ENCODE measurements at regions not wholly inside any gene's neighbourhood (a gene's known extent, or its start where the extent isn't known, plus 50 kb on each side); places are given as distances from the start of the nearest gene placed in this dataset.

GRCh38 chr4:154124539-154125255 is 335.8 kb upstream of the SFRP2 start:
- Histone ChIP-seq H3K27me3 (replicated peaks; ENCODE audit: control insufficient read depth, insufficient read depth, low read length) (no peaks in the 10 kb centered on the region), H3K36me3 (ENCODE audit: control insufficient read depth, insufficient read depth, low read length) (no peaks in the 10 kb centered on the region), H3K4me3 (ENCODE audit: low read depth, low read length) (no peak overlapping the region), H3K4me1 (no peaks in the 10 kb centered on the region), H3K9me3 (no peaks in the 10 kb centered on the region)
- DNase-seq, result no peak
- H3K27ac Mint-ChIP-seq (ENCODE audit: unreplicated experiment), result no peak overlapping the region
- ChIA-PET CTCF (no interaction called here), POLR2A (no interaction called here)
- no peak overlapping the region for H3K4me3 Mint-ChIP-seq (ENCODE audit: unreplicated experiment)
- H3K4me1 Mint-ChIP-seq (ENCODE audit: low read depth, unreplicated experiment), result no peaks in the 10 kb centered on the region
- no peaks in the 10 kb centered on the region for H3K9me3 Mint-ChIP-seq (ENCODE audit: unreplicated experiment)
- no peaks in the 10 kb centered on the region for H3K36me3 Mint-ChIP-seq (ENCODE audit: insufficient read depth, unreplicated experiment)
- peaks cover 15% of the 10 kb centered on the region for H3K27me3 Mint-ChIP-seq (ENCODE audit: insufficient read depth, unreplicated experiment)
- intact Hi-C loops (cut with micrococcal nuclease; ENCODE audit: unreplicated experiment), result no loop called here
- TF ChIP-seq, protein P1, sequence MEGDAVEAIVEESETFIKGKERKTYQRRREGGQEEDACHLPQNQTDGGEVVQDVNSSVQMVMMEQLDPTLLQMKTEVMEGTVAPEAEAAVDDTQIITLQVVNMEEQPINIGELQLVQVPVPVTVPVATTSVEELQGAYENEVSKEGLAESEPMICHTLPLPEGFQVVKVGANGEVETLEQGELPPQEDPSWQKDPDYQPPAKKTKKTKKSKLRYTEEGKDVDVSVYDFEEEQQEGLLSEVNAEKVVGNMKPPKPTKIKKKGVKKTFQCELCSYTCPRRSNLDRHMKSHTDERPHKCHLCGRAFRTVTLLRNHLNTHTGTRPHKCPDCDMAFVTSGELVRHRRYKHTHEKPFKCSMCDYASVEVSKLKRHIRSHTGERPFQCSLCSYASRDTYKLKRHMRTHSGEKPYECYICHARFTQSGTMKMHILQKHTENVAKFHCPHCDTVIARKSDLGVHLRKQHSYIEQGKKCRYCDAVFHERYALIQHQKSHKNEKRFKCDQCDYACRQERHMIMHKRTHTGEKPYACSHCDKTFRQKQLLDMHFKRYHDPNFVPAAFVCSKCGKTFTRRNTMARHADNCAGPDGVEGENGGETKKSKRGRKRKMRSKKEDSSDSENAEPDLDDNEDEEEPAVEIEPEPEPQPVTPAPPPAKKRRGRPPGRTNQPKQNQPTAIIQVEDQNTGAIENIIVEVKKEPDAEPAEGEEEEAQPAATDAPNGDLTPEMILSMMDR (IDR thresholded peaks at IDR 0.05; ENCODE audit: insufficient read depth in 1 of 2, low read depth in 1 of 2, low read length in 1 of 2, severe bottlenecking in 1 of 2, unreplicated experiment in 1 of 2), result no peak
- BruUV-seq (replicated peaks), result no TSS peak

- H3K27ac Mint-ChIP-seq (ENCODE audit: unreplicated experiment), result no peak overlapping the region
- Histone ChIP-seq H3K27me3 (replicated peaks; ENCODE audit: control insufficient read depth, insufficient read depth, low read length) (no peaks in the 10 kb centered on the region), H3K4me1 (no peaks in the 10 kb centered on the region), H3K9me3 (no peaks in the 10 kb centered on the region), H3K4me3 (ENCODE audit: low read depth, low read length) (no peak overlapping the region), H3K36me3 (ENCODE audit: control insufficient read depth, insufficient read depth, low read length) (no peaks in the 10 kb centered on the region)
- no peaks in the 10 kb centered on the region for H3K9me3 Mint-ChIP-seq (ENCODE audit: unreplicated experiment)
- ChIA-PET CTCF (no interaction called here), POLR2A (no interaction called here)
- H3K27me3 Mint-ChIP-seq (ENCODE audit: insufficient read depth, unreplicated experiment), result peaks cover 12% of the 10 kb centered on the region
- no TSS peak for BruUV-seq (replicated peaks)
- TF ChIP-seq, protein P1 (IDR thresholded peaks at IDR 0.05; ENCODE audit: insufficient read depth in 1 of 2, low read depth in 1 of 2, low read length in 1 of 2, severe bottlenecking in 1 of 2, unreplicated experiment in 1 of 2), result no peak
- no peaks in the 10 kb centered on the region for H3K4me1 Mint-ChIP-seq (ENCODE audit: low read depth, unreplicated experiment)
- intact Hi-C loops (cut with micrococcal nuclease; ENCODE audit: unreplicated experiment), result no loop called here
- H3K4me3 Mint-ChIP-seq (ENCODE audit: unreplicated experiment), result no peak overlapping the region
- no peak for DNase-seq
- no peaks in the 10 kb centered on the region for H3K36me3 Mint-ChIP-seq (ENCODE audit: insufficient read depth, unreplicated experiment)
Measured at GRCh38 chr4:154123897-154124296, 335.0 kb upstream of the SFRP2 start.

DNA sequence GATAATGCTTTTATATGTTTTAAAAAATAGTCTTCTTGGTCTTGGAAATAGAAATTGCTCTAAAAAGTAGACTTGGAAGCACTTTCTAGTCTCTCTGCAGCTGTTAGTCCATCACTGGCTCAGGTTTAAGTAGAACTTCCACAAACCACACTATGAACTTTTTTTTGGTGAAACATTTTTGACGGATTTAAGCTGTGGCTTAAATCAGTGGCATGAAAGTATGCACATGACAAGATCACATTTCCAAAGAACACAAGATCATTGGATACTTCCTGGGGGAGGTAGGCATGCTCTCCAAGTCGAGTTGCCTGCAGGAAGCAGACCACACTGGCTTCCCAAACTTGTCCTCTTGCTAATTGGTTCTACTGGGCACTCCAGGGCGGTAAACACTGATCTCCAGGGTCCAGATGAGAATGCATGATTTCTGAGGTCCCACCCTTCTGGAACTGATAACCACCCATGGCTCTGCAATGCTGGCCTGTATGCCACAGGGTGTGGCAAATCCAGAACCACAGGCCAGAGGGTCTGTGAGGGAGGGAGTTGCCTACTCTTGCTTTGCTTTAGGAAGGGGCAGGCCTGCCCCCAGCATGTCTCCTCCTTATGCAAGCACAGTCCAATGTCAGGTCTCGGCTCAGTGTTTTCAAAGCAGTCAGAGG is 331.9 kb upstream of the SFRP2 start:
- no TSS peak for BruUV-seq (replicated peaks)
- no peak overlapping the region for H3K4me3 Mint-ChIP-seq (ENCODE audit: unreplicated experiment)
- intact Hi-C loops (cut with micrococcal nuclease; ENCODE audit: unreplicated experiment), result no loop called here
- H3K4me1 Mint-ChIP-seq (ENCODE audit: low read depth, unreplicated experiment), result no peaks in the 10 kb centered on the region
- TF ChIP-seq, protein P1 (IDR thresholded peaks at IDR 0.05; ENCODE audit: insufficient read depth in 1 of 2, low read depth in 1 of 2, low read length in 1 of 2, severe bottlenecking in 1 of 2, unreplicated experiment in 1 of 2), result no peak
- no peaks in the 10 kb centered on the region for H3K4me1 ChIP-seq
- POLR2A ChIA-PET, result no interaction called here
- no peaks in the 10 kb centered on the region for H3K9me3 ChIP-seq
- no peaks in the 10 kb centered on the region for H3K27me3 ChIP-seq (replicated peaks; ENCODE audit: control insufficient read depth, insufficient read depth, low read length)
- H3K9me3 Mint-ChIP-seq (ENCODE audit: unreplicated experiment), result no peaks in the 10 kb centered on the region
- no peak overlapping the region for H3K4me3 ChIP-seq (ENCODE audit: low read depth, low read length)
- CTCF ChIA-PET, result no interaction called here
- H3K36me3 Mint-ChIP-seq (ENCODE audit: insufficient read depth, unreplicated experiment), result no peaks in the 10 kb centered on the region
- H3K27ac Mint-ChIP-seq (ENCODE audit: unreplicated experiment), result no peak overlapping the region
- no peak for DNase-seq
- H3K36me3 ChIP-seq (ENCODE audit: control insufficient read depth, insufficient read depth, low read length), result no peaks in the 10 kb centered on the region
- peaks cover 6% of the 10 kb centered on the region for H3K27me3 Mint-ChIP-seq (ENCODE audit: insufficient read depth, unreplicated experiment)

All from Caco-2 (cell line).